NT2/D1 (cell line): ENCODE measurements at regions not wholly inside any gene's neighbourhood (a gene's known extent, or its start where the extent isn't known, plus 50 kb on each side); places are given as distances from the start of the nearest gene placed in this dataset.

Experiments used
- DNase-seq: peaks from one replicate; pipeline ENCODE4 v3.0.0-alpha.2; 2011; ENCODE audit warnings: low read depth, low spot score
- H3K27me3 ChIP-seq: 2 replicates; pipeline ENCODE4 v1.6.0; 2011; ENCODE audit warnings: mild to moderate bottlenecking; ENCODE audit not compliant: insufficient read length, insufficient read depth
- H3K36me3 ChIP-seq: 2 replicates; pipeline ENCODE4 v1.6.1; 2011; ENCODE audit warnings: mild to moderate bottlenecking, low read length, mixed read lengths; ENCODE audit not compliant: insufficient read depth, insufficient read length
- H3K4me1 ChIP-seq: 2 replicates; pipeline ENCODE4 v1.5.1; 2011; ENCODE audit not compliant: insufficient read depth, insufficient read length
- H3K4me3 ChIP-seq: 2 replicates; pipeline ENCODE4 v1.5.1; 2011; ENCODE audit warnings: low read depth; ENCODE audit not compliant: insufficient read length
- H3K9ac ChIP-seq: 2 replicates; pipeline ENCODE4 v1.6.0; 2011; ENCODE audit warnings: low read depth; ENCODE audit not compliant: insufficient read length
- H3K9me3 ChIP-seq: 2 replicates; pipeline ENCODE4 v1.5.1; 2011; ENCODE audit warnings: mild to moderate bottlenecking, low read length; ENCODE audit not compliant: insufficient read depth
- SUZ12 ChIP-seq: IDR thresholded peaks from 2 replicates; pipeline ENCODE4 v1.6.1; 2011; ENCODE audit not compliant: insufficient read length, insufficient read depth; ENCODE audit errors: extremely low read depth
- YY1 ChIP-seq: IDR thresholded peaks from 2 replicates; pipeline ENCODE4 v1.6.1; 2011; ENCODE audit not compliant: insufficient read length, insufficient read depth
- ZNF274 ChIP-seq: IDR thresholded peaks from 2 replicates; pipeline ENCODE4 v1.6.1; 2011; ENCODE audit warnings: mild to moderate bottlenecking, low read depth, low read length

DNA sequence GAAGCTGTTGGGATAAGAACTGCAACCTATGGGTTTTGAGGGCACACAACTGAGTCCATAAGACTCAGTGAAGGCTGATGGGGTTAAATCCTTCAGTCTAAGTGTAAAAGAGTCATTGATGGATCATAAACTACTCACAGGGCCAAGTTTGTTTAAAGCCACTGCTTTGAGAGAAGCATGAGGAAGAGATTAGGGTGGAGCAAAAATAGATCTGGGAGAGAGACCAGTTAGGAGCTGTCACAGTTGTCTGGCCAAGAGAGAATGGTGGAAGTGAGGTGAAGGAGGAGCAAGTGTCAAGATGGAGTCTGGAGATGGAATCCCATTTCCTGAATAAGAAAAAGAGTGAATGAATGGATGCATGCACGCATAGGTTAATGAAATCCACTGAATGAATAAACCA is 379.1 kb upstream of the CDH11 start:
- TF ChIP-seq YY1 (no peak), SUZ12 (no peak)
- H3K9ac ChIP-seq, result no peak overlapping the region
- H3K9me3 ChIP-seq, result no peaks in the 10 kb centered on the region
- no peaks in the 10 kb centered on the region for H3K36me3 ChIP-seq
- DNase-seq, result no peak
- no peak overlapping the region for H3K4me3 ChIP-seq
- H3K27me3 ChIP-seq, result no peaks in the 10 kb centered on the region
- no peaks in the 10 kb centered on the region for H3K4me1 ChIP-seq

DNA sequence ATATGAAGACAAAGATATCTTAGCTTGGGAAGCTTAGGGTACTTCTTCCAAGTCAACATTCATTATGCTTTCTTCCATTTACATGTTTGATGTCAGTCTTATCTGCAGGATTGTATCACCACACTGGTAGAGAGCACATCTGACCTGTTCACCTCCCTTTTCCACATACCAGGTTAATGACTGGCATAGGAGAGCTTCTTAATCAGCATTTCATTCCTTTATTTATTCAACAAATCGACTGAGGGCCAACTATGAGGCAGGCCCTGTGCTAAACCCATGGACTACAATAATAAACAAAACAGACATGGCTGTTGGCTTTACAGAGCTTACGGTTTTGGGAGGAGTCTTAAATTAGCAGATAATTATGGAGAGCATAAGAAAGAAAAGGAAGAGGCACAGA is 378.1 kb upstream of the CDH11 start:
- Histone ChIP-seq H3K36me3 (no peaks in the 10 kb centered on the region), H3K9ac (no peak overlapping the region), H3K27me3 (no peaks in the 10 kb centered on the region), H3K4me3 (no peak overlapping the region), H3K9me3 (no peaks in the 10 kb centered on the region), H3K4me1 (no peaks in the 10 kb centered on the region)
- no peak for TF ChIP-seq YY1
- no peak for TF ChIP-seq ZNF274
- no peak for TF ChIP-seq SUZ12
- no peak for DNase-seq

DNA sequence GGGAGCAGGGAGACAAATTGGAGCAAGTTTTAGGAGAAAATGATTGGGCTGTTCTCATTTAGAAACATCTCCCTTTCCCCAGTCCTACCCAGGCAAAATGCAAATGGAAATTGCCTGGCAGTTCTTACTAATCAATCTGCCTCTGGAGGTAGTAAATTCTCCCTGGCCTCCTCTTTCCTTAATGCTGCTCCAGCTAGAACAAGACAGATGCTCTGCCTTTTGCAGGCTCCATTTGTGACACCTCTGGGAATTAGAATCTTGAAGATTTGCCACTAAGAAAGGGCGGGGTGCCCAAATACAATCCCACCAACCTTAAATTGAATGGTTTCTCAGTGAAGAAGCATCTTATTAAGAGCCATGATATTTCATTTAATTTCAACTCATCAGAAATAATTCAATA is 377.7 kb upstream of the CDH11 start:
- H3K4me1 ChIP-seq, result no peaks in the 10 kb centered on the region
- H3K36me3 ChIP-seq, result no peaks in the 10 kb centered on the region
- H3K9me3 ChIP-seq, result no peaks in the 10 kb centered on the region
- no peak overlapping the region for H3K9ac ChIP-seq
- H3K4me3 ChIP-seq, result no peak overlapping the region
- DNase-seq, result no peak
- no peak for TF ChIP-seq ZNF274
- TF ChIP-seq SUZ12, result no peak
- TF ChIP-seq YY1, result no peak
- no peaks in the 10 kb centered on the region for H3K27me3 ChIP-seq

DNA sequence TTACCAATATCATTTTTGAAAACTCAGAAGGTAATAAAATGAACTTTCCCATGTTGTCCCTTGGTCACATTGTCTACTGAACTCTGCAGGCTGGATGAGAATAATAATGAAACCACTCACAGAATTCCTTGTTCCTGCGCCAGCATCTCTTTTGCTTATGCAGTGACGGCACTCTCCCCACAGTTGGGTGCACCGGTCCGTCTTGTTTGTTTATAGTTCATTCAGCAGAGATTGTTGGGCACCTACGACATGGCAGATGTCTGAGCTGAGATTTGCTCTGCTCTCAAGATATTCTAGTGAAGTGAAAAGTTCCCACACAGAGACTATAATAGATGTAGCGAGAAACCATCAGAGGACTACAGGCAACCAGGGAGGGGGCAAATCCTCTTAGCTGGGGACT is 375.7 kb upstream of the CDH11 start:
- no peaks in the 10 kb centered on the region for H3K4me1 ChIP-seq
- H3K27me3 ChIP-seq, result no peaks in the 10 kb centered on the region
- no peak overlapping the region for H3K4me3 ChIP-seq
- no peaks in the 10 kb centered on the region for H3K9me3 ChIP-seq
- no peak overlapping the region for H3K9ac ChIP-seq
- no peak for DNase-seq
- TF ChIP-seq ZNF274 (no peak), SUZ12 (no peak), YY1 (no peak)
- no peaks in the 10 kb centered on the region for H3K36me3 ChIP-seq

DNA sequence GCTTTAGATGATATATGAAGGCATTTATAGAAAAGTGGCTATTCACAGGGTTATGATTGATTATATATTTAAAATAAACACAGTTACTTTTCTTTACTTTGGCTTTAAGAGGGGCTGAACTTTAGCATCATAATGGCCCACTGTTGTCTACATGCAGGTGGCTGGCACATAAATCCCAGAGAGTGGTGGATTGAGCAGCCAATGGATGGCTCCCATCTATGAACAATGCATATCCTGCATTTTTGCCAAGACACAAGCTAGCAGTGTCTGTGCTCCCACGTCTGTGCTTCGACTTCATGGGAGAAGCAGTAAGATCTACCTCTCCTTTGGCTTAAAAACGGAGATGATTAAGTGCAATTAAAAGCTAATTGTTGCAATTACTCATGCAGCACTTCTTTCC is 373.2 kb upstream of the CDH11 start:
- no peak for TF ChIP-seq SUZ12
- TF ChIP-seq ZNF274, result no peak
- no peak for TF ChIP-seq YY1
- DNase-seq, result no peak
- Histone ChIP-seq H3K9ac (no peak overlapping the region), H3K4me1 (no peaks in the 10 kb centered on the region), H3K27me3 (no peaks in the 10 kb centered on the region), H3K4me3 (no peak overlapping the region), H3K9me3 (no peaks in the 10 kb centered on the region), H3K36me3 (no peaks in the 10 kb centered on the region)

DNA sequence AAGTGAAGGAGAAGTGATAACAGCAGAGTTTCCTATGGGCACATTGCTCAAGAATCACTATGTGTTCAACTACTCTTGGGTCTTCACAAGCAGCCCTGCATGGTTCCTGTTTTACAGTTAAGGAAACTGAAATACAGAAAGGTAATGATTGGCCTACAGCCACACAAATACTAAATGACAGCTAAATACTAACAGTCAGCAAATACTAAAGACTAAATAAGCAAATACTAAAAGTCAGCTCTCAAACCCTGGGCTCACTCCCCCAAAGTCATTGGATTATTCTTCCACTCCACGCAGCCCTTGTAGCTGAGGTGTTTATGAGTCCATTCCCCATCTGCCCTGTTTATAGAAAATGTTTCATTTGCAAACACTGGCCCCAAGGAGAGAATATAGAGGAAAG is 372.7 kb upstream of the CDH11 start:
- H3K9me3 ChIP-seq, result no peaks in the 10 kb centered on the region
- no peaks in the 10 kb centered on the region for H3K27me3 ChIP-seq
- H3K9ac ChIP-seq, result no peak overlapping the region
- no peak for DNase-seq
- H3K4me3 ChIP-seq, result no peak overlapping the region
- no peaks in the 10 kb centered on the region for H3K36me3 ChIP-seq
- H3K4me1 ChIP-seq, result no peaks in the 10 kb centered on the region
- TF ChIP-seq SUZ12, result no peak
- TF ChIP-seq ZNF274, result no peak
- TF ChIP-seq YY1, result no peak

DNA sequence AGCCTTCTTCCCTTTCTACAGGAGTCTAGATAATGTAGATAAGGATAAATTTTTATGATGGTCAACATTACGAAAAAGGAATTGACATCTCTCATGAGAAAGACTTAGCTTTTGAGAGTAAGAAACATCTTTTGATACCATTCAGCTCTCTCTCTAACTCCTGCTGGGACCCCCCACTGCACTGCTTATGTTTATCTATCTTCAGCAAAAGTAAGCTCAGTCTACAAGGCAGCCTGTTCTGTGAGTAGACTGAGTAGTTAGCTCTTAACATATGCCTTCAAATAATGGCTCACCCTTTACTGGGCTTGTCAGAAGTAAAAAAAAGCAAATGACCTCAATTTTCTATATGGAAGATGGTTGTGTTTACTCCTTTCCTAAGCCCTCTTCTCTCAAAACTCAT is 372.2 kb upstream of the CDH11 start:
- Histone ChIP-seq H3K4me3 (no peak overlapping the region), H3K4me1 (no peaks in the 10 kb centered on the region), H3K9me3 (no peaks in the 10 kb centered on the region), H3K27me3 (no peaks in the 10 kb centered on the region), H3K9ac (no peak overlapping the region), H3K36me3 (no peaks in the 10 kb centered on the region)
- DNase-seq, result no peak
- no peak for TF ChIP-seq SUZ12
- TF ChIP-seq ZNF274, result no peak
- TF ChIP-seq YY1, result no peak

DNA sequence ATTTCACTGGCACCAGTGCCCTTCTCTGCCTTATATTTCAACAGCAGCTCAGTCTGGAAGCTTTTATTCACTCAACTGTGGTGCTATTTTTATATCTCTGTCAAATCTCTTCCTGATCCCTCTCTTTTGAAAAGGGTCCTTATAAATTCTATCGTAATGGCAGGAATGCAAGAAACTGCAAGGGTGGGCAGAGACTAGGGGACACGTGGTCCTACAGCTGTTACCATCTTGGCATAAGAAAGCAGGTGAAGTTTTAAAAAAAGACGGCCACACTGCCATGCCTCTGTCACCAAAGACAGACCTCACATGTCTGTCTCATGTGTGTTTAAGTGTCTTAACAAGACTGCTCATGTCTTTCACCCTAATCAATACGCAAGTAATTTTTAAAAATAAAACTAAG is 368.4 kb upstream of the CDH11 start:
- no peaks in the 10 kb centered on the region for H3K4me1 ChIP-seq
- no peaks in the 10 kb centered on the region for H3K9me3 ChIP-seq
- DNase-seq, result no peak
- H3K4me3 ChIP-seq, result no peak overlapping the region
- H3K9ac ChIP-seq, result no peak overlapping the region
- TF ChIP-seq YY1 (no peak), SUZ12 (no peak), ZNF274 (no peak)
- H3K27me3 ChIP-seq, result no peaks in the 10 kb centered on the region
- no peaks in the 10 kb centered on the region for H3K36me3 ChIP-seq
